ENCODE measurements at regions not wholly inside any gene's neighbourhood (a gene's known extent, or its start where the extent isn't known, plus 50 kb on each side); places are given as distances from the start of the nearest gene placed in this dataset.

DNA sequence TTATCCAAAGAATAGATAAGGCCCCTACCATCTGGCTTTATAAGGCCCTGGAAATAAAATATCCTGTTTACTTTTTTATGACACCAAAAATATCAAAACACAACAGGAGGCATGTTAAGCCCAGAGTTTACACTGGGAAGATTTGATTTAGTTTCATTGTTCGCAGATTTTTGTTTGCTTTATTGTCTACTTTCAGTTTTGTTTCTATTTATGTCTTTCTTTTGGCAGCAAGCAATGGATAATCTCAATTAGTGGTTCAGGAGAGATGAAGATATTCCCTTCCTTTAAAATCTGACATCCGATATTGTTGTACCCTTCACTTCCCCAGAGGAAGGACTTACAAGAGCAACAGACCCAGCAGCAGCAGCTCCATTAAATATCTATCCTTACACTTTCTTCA is 249.4 kb upstream of the ARPP21 start (continued):
- TF ChIP-seq, protein P1, sequence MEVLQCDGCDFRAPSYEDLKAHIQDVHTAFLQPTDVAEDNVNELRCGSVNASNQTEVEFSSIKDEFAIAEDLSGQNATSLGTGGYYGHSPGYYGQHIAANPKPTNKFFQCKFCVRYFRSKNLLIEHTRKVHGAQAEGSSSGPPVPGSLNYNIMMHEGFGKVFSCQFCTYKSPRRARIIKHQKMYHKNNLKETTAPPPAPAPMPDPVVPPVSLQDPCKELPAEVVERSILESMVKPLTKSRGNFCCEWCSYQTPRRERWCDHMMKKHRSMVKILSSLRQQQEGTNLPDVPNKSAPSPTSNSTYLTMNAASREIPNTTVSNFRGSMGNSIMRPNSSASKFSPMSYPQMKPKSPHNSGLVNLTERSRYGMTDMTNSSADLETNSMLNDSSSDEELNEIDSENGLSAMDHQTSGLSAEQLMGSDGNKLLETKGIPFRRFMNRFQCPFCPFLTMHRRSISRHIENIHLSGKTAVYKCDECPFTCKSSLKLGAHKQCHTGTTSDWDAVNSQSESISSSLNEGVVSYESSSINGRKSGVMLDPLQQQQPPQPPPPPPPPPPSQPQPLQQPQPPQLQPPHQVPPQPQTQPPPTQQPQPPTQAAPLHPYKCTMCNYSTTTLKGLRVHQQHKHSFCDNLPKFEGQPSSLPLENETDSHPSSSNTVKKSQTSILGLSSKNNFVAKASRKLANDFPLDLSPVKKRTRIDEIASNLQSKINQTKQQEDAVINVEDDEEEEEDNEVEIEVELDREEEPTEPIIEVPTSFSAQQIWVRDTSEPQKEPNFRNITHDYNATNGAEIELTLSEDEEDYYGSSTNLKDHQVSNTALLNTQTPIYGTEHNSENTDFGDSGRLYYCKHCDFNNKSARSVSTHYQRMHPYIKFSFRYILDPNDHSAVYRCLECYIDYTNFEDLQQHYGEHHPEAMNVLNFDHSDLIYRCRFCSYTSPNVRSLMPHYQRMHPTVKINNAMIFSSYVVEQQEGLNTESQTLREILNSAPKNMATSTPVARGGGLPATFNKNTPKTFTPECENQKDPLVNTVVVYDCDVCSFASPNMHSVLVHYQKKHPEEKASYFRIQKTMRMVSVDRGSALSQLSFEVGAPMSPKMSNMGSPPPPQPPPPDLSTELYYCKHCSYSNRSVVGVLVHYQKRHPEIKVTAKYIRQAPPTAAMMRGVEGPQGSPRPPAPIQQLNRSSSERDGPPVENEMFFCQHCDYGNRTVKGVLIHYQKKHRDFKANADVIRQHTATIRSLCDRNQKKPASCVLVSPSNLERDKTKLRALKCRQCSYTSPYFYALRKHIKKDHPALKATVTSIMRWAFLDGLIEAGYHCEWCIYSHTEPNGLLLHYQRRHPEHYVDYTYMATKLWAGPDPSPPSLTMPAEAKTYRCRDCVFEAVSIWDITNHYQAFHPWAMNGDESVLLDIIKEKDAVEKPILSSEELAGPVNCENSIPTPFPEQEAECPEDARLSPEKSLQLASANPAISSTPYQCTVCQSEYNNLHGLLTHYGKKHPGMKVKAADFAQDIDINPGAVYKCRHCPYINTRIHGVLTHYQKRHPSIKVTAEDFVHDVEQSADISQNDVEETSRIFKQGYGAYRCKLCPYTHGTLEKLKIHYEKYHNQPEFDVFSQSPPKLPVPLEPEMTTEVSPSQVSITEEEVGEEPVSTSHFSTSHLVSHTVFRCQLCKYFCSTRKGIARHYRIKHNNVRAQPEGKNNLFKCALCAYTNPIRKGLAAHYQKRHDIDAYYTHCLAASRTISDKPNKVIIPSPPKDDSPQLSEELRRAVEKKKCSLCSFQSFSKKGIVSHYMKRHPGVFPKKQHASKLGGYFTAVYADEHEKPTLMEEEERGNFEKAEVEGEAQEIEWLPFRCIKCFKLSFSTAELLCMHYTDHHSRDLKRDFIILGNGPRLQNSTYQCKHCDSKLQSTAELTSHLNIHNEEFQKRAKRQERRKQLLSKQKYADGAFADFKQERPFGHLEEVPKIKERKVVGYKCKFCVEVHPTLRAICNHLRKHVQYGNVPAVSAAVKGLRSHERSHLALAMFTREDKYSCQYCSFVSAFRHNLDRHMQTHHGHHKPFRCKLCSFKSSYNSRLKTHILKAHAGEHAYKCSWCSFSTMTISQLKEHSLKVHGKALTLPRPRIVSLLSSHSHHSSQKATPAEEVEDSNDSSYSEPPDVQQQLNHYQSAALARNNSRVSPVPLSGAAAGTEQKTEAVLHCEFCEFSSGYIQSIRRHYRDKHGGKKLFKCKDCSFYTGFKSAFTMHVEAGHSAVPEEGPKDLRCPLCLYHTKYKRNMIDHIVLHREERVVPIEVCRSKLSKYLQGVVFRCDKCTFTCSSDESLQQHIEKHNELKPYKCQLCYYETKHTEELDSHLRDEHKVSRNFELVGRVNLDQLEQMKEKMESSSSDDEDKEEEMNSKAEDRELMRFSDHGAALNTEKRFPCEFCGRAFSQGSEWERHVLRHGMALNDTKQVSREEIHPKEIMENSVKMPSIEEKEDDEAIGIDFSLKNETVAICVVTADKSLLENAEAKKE (CRISPR knock-in tag; IDR thresholded peaks at IDR 0.05) = no peak
- TF ChIP-seq, protein P2, sequence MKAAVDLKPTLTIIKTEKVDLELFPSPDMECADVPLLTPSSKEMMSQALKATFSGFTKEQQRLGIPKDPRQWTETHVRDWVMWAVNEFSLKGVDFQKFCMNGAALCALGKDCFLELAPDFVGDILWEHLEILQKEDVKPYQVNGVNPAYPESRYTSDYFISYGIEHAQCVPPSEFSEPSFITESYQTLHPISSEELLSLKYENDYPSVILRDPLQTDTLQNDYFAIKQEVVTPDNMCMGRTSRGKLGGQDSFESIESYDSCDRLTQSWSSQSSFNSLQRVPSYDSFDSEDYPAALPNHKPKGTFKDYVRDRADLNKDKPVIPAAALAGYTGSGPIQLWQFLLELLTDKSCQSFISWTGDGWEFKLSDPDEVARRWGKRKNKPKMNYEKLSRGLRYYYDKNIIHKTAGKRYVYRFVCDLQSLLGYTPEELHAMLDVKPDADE (IDR thresholded peaks at IDR 0.05) = no peak

DNA sequence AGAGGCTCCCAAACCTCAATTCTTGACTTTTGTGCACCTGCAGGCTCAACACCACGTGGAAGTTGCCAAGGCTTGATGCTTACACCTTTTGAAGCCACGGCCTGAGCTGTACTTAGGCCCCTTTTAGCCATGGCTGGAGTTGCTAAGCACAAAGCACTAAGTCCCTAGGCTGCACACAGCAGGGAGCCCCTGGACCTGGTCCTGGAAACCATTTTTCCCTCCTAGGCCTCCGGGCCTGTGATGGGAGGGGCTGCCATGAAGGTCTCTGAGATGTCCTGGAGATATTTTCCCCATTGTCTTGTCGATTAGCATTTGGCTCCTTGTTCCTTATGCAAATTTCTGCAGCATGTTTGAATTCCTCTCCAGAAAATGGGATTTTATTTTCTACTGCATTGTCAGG is 247.1 kb upstream of the ARPP21 start:
- peaks cover 43% of the 10 kb centered on the region for H3K9me3 Mint-ChIP-seq
- H3K4me2 ChIP-seq = no peak overlapping the region
- H3K4me3 ChIP-seq = no peak overlapping the region
- no peaks in the 10 kb centered on the region for H3K27me3 Mint-ChIP-seq (ENCODE audit: insufficient read depth, low read depth, poor library complexity)
- no peak for DNase-seq (ENCODE audit: low spot score)
- no peak overlapping the region for H3K4me3 Mint-ChIP-seq
- H3K36me3 ChIP-seq (ENCODE audit: insufficient read depth) = no peaks in the 10 kb centered on the region
- no peak overlapping the region for H3K27ac ChIP-seq (ENCODE audit: low read depth)
- no peak overlapping the region for H2AFZ ChIP-seq
- no peaks in the 10 kb centered on the region for H3K79me2 ChIP-seq (replicated peaks; ENCODE audit: insufficient read depth)
- H3F3A ChIP-seq (replicated peaks; ENCODE audit: low read depth) = no peaks in the 10 kb centered on the region
- ATAC-seq = no peak
- H4K20me1 ChIP-seq (replicated peaks; ENCODE audit: insufficient read depth) = no peaks in the 10 kb centered on the region
- 0 out of 3 replicates have a peak, but pooled peaks cover 2% of the 10 kb centered on the region for H3K4me1 Mint-ChIP-seq
- H3K36me3 Mint-ChIP-seq (ENCODE audit: low read depth) = peaks cover 32% of the 10 kb centered on the region; the same call in 2 of the 3 replicates
- no peak overlapping the region for H3K27ac Mint-ChIP-seq
- no peaks in the 10 kb centered on the region for H3K27me3 ChIP-seq (ENCODE audit: insufficient read depth)
- no peaks in the 10 kb centered on the region for H3K4me1 ChIP-seq (ENCODE audit: insufficient read depth)
- H3K9me2 ChIP-seq (ENCODE audit: insufficient read depth) = 0 out of 2 replicates have a peak, but pooled peaks cover 4% of the 10 kb centered on the region
- TF ChIP-seq ZNF114 (CRISPR knock-in tag; IDR thresholded peaks at IDR 0.05) = no peak
- no peak for TF ChIP-seq NANOG (IDR thresholded peaks at IDR 0.05; ENCODE audit: borderline replicate concordance)
- TF ChIP-seq, protein P3, sequence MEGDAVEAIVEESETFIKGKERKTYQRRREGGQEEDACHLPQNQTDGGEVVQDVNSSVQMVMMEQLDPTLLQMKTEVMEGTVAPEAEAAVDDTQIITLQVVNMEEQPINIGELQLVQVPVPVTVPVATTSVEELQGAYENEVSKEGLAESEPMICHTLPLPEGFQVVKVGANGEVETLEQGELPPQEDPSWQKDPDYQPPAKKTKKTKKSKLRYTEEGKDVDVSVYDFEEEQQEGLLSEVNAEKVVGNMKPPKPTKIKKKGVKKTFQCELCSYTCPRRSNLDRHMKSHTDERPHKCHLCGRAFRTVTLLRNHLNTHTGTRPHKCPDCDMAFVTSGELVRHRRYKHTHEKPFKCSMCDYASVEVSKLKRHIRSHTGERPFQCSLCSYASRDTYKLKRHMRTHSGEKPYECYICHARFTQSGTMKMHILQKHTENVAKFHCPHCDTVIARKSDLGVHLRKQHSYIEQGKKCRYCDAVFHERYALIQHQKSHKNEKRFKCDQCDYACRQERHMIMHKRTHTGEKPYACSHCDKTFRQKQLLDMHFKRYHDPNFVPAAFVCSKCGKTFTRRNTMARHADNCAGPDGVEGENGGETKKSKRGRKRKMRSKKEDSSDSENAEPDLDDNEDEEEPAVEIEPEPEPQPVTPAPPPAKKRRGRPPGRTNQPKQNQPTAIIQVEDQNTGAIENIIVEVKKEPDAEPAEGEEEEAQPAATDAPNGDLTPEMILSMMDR (conservative IDR thresholded peaks at IDR 0.05; ENCODE audit: low read depth in 2 of 2) = no peak
- TF ChIP-seq, protein P1 (CRISPR knock-in tag; IDR thresholded peaks at IDR 0.05) = no peak

Measured in GM23338 (cell line).